ENCODE measurements at regions not wholly inside any gene's neighbourhood (a gene's known extent, or its start where the extent isn't known, plus 50 kb on each side); places are given as distances from the start of the nearest gene placed in this dataset.
"Not testable (repeated sequence)": the region's sequence is repeated elsewhere in the genome, so short reads cannot be mapped to it uniquely, and the experiment has no call there.

DNA sequence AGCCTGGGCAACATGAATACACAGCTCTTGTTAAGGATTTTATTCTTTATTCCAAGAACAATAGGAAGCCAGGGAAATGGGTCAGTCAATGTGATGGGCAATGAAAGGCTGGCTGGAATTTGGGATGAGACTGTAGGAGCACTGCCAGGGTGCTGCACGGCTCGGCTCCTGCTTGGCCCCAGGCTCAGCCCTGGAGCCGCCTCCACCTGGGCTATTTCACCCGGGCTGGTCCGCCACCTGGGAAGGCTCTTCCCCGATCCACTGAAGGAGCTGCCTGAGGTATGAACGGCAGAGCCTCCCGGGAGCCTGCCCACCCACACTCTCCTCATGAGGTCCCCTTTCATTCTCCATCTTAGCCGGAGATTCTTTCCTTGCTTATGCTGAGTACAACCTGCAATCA is 80.4 kb upstream of the KMT2C start:
- Histone ChIP-seq H3K9me3 (ENCODE audit: control insufficient read depth, low read length) (peaks cover 10% of the 10 kb centered on the region), H3K9ac (ENCODE audit: low read length) (no peak overlapping the region), H3K36me3 (ENCODE audit: control insufficient read depth, insufficient read depth, low read length, severe bottlenecking) (no peaks in the 10 kb centered on the region), H3K4me3 (ENCODE audit: low read length) (no peak overlapping the region), H3K4me1 (ENCODE audit: control insufficient read depth, insufficient read depth, low read length) (peaks cover 6% of the 10 kb centered on the region), H3K27me3 (replicated peaks; ENCODE audit: control insufficient read depth, insufficient read depth, low read length) (peaks cover 10% of the 10 kb centered on the region)
- DNase-seq (ENCODE audit: low read depth): no peak

DNA sequence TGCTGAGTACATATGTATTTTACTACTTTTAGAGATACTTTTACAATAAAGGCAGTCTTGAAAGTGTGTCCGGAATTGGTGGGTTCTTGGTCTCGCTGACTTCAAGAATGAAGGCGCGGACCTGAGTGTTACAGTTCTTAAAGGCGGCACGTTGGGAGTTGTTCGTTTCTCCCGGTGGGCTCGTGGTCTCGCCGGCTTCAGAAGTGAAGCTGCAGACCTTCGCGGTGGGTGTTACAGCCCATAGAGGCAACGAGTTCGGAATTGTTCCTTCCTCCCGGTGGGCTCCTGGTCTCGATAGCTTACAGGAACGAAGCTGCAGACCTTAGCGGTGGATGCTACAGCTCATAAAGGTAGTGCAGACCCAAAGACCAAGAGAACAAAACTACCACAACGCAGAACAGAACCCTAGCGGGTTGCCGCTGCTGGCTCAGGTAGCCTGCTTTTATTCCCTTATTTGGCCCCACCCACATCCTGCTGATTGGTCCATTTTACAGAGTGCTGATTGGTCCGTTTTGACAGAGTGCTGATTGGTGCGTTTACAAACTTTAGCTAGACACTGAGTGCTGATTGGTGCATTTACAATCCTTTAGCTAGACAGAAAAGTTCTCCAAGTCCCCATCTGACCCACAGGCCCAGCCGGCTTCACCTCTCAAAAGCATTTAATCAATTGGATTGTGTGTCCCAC is 79.6 kb upstream of the KMT2C start:
- not testable (repeated sequence) for H3K4me3 ChIP-seq (ENCODE audit: low read length); H3K9ac ChIP-seq (ENCODE audit: low read length)

DNA sequence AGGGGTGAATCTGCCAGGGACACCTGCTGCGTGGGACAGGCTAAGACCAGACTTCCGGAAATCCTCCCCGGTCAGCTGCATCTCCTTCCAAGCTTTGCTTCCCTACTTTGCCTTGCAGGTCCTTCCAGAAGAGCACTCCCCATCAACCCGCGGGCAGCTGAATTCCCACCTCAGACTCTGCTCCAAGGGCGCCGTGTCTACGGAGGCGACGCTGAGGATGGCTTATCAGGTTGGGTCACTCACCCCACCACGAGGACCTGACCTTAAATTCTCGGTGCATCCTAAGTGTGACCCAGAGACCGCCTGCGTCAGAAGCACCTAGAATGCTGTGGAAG is 78.9 kb upstream of the KMT2C start:
- peaks cover 2% of the 10 kb centered on the region for H3K4me1 ChIP-seq (ENCODE audit: control insufficient read depth, insufficient read depth, low read length)
- H3K9ac ChIP-seq (ENCODE audit: low read length): no peak overlapping the region
- DNase-seq (ENCODE audit: low read depth): no peak
- H3K27me3 ChIP-seq (replicated peaks; ENCODE audit: control insufficient read depth, insufficient read depth, low read length): peaks cover 10% of the 10 kb centered on the region
- no peaks in the 10 kb centered on the region for H3K36me3 ChIP-seq (ENCODE audit: control insufficient read depth, insufficient read depth, low read length, severe bottlenecking)
- no peak overlapping the region for H3K4me3 ChIP-seq (ENCODE audit: low read length)
- peaks cover 10% of the 10 kb centered on the region for H3K9me3 ChIP-seq (ENCODE audit: control insufficient read depth, low read length)

More for the DNA sequence above, 79.6 kb upstream of the KMT2C start:
- H3K27me3 ChIP-seq (replicated peaks; ENCODE audit: control insufficient read depth, insufficient read depth, low read length): peaks cover 10% of the 10 kb centered on the region
- not testable (repeated sequence) for DNase-seq (ENCODE audit: low read depth); H3K9me3 ChIP-seq (ENCODE audit: control insufficient read depth, low read length); H3K4me1 ChIP-seq (ENCODE audit: control insufficient read depth, insufficient read depth, low read length); H3K36me3 ChIP-seq (ENCODE audit: control insufficient read depth, insufficient read depth, low read length, severe bottlenecking)

DNA sequence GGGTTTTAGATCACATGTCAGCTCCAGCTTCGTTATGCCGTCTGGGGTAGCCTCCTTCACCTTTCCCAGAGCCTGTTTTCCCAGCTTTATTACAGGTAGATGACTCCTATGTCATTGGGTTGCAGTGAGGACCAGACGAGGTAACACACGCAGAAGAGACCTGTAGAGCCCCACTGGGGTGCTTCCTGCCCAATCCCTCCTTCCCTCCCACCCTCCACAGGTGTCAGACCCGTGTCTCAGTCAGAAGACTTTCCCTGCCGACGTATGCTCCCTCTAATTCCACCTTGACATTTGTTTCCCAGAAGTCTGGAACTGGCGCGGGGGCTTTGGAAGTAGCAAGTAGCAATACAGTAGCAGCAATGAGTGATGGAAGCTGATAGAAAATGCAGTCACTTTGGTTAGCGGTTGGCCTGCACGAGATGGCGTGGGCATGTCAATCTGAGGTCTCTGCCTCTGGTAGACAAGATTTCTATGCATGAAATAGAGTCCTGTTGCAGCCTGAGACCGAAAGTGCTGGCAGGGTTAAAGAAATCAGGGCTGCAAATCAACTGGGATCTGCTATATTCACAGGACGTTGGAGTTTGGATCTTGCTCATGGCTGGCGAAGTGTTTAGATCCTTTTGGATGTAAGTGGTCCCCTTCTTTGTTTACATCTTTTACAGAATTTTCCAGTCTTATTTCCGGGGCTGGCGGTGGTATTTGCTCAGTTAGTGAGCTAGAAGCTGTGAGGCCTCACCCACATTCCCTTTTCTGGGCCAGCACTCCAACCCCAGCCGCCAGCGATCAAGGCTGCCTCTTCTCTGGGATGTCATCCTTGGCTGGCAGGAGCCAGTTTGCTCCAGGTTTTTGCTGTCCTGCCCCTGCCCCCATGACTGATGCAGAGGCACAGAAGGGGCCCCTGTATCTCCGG is 78.3 kb upstream of the KMT2C start:
- DNase-seq (ENCODE audit: low read depth): no peak
- Histone ChIP-seq H3K9me3 (ENCODE audit: control insufficient read depth, low read length) (peaks cover 5% of the 10 kb centered on the region), H3K36me3 (ENCODE audit: control insufficient read depth, insufficient read depth, low read length, severe bottlenecking) (no peaks in the 10 kb centered on the region), H3K4me3 (ENCODE audit: low read length) (no peak overlapping the region), H3K27me3 (replicated peaks; ENCODE audit: control insufficient read depth, insufficient read depth, low read length) (peaks cover 10% of the 10 kb centered on the region), H3K9ac (ENCODE audit: low read length) (no peak overlapping the region), H3K4me1 (ENCODE audit: control insufficient read depth, insufficient read depth, low read length) (peaks cover 2% of the 10 kb centered on the region)

DNA sequence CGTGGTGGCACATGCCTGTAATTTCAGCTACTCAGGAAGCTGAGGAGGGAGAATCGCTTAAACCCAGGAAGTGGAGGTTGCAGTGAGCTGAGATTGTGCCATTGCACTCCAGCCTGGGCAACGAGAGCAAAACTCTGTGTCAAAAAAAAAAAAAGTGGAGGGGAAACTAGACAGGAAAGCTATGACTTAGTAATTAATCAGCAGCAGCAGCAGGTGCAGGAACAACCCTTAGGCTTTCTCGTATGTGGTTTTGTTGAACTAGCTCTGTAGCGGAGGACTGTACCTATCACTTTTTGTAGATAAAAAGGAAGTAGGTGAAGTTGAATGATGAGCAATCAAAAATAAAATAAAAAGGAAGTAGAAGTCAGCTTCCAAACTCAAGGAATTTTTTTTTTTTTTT is 76.9 kb upstream of the KMT2C start:
- H3K9me3 ChIP-seq (ENCODE audit: control insufficient read depth, low read length): no peaks in the 10 kb centered on the region
- no peaks in the 10 kb centered on the region for H3K36me3 ChIP-seq (ENCODE audit: control insufficient read depth, insufficient read depth, low read length, severe bottlenecking)
- DNase-seq (ENCODE audit: low read depth): no peak
- H3K4me3 ChIP-seq (ENCODE audit: low read length): no peak overlapping the region
- no peak overlapping the region for H3K9ac ChIP-seq (ENCODE audit: low read length)
- peaks cover 2% of the 10 kb centered on the region for H3K4me1 ChIP-seq (ENCODE audit: control insufficient read depth, insufficient read depth, low read length)
- peaks cover 10% of the 10 kb centered on the region for H3K27me3 ChIP-seq (replicated peaks; ENCODE audit: control insufficient read depth, insufficient read depth, low read length)

DNA sequence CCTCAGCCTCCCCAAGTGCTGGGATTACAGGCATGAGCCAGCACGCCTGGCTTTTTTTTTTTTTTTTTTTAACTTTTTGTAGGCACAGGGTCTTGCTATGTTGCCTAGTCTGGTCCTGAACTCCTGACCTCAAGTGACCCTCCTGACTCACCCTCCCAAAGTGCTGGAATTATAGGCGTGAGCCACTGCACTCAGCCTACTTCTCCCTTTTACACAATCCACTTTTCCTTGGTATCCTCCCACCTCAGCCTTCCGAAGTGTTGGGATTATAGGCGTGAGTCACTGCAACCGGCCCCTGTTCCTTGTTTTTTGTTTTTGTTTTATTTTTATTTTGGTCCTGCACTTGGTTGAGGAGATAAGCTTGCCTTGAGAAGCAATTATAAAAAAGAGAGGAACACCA is 75.9 kb upstream of the KMT2C start:
- Histone ChIP-seq H3K4me3 (ENCODE audit: low read length) (no peak overlapping the region), H3K4me1 (ENCODE audit: control insufficient read depth, insufficient read depth, low read length) (peaks cover 2% of the 10 kb centered on the region), H3K9me3 (ENCODE audit: control insufficient read depth, low read length) (no peaks in the 10 kb centered on the region), H3K27me3 (replicated peaks; ENCODE audit: control insufficient read depth, insufficient read depth, low read length) (peaks cover 10% of the 10 kb centered on the region), H3K9ac (ENCODE audit: low read length) (no peak overlapping the region), H3K36me3 (ENCODE audit: control insufficient read depth, insufficient read depth, low read length, severe bottlenecking) (no peaks in the 10 kb centered on the region)
- DNase-seq (ENCODE audit: low read depth): no peak

DNA sequence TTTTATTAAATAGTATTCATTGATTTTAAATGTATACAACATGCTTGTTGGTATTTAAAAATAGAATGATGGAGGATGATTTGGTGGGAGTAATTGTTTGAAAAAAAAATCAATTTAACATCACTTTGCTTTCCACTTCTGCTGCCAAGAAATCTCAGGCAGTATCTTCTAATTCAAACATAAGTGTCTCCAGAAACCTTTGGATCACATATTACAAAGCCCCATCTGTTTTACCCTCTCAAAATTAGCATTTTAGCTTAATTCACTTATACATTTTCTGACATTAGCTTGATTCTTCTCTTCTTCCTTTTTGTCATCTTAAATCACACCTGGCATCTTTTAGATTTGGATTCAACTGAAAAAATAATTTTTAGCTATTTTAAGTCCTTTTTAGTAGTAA is 72.9 kb upstream of the KMT2C start:
- Histone ChIP-seq H3K9ac (ENCODE audit: low read length) (no peak overlapping the region), H3K9me3 (ENCODE audit: control insufficient read depth, low read length) (no peaks in the 10 kb centered on the region), H3K4me3 (ENCODE audit: low read length) (no peak overlapping the region), H3K4me1 (ENCODE audit: control insufficient read depth, insufficient read depth, low read length) (peaks cover 2% of the 10 kb centered on the region), H3K27me3 (replicated peaks; ENCODE audit: control insufficient read depth, insufficient read depth, low read length) (no peaks in the 10 kb centered on the region), H3K36me3 (ENCODE audit: control insufficient read depth, insufficient read depth, low read length, severe bottlenecking) (no peaks in the 10 kb centered on the region)
- no peak for DNase-seq (ENCODE audit: low read depth)

DNA sequence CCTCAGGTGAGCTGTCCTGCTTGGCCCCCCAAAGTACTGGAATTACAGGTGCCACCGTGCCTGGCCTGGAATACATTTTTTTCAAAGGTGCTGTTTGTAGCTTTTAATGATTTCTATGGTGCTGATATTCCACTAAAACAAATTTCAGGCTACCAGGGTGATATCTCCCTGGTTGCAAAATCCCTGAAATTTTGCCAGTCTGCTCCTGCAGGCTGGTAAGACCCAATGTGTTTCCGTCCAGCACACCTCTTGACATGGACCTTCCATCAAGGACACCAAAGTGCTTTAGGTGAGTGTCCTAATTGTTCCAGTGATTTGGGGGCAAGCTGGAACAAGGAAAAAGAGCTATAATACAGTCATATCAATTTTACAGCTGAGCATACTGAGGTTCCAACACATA is 69.8 kb upstream of the KMT2C start:
- H3K4me1 ChIP-seq (ENCODE audit: control insufficient read depth, insufficient read depth, low read length): no peaks in the 10 kb centered on the region
- H3K9me3 ChIP-seq (ENCODE audit: control insufficient read depth, low read length): no peaks in the 10 kb centered on the region
- no peak overlapping the region for H3K4me3 ChIP-seq (ENCODE audit: low read length)
- DNase-seq (ENCODE audit: low read depth): no peak
- H3K9ac ChIP-seq (ENCODE audit: low read length): no peak overlapping the region
- H3K36me3 ChIP-seq (ENCODE audit: control insufficient read depth, insufficient read depth, low read length, severe bottlenecking): no peaks in the 10 kb centered on the region
- H3K27me3 ChIP-seq (replicated peaks; ENCODE audit: control insufficient read depth, insufficient read depth, low read length): no peaks in the 10 kb centered on the region

DNA sequence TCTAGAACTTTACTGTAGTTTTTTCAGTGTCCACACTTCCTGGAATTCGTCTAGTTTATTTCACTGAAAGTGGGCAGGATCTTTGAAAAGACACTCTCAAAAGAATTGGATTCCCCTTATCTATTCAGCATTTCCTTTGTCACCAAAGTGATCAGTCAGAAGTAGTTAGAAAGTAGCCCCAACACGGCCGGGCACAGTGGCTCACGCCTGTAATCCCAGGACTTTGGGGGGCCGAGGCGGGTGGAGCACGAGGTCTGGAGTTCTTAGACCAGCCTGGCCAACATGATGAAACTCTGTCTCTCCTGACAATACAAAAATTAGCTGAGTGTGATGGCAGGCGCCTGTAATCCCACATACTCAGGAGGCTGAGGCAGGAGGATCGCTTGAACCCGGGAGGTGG is 69.0 kb upstream of the KMT2C start:
- Histone ChIP-seq H3K9me3 (ENCODE audit: control insufficient read depth, low read length) (no peaks in the 10 kb centered on the region), H3K9ac (ENCODE audit: low read length) (no peak overlapping the region), H3K36me3 (ENCODE audit: control insufficient read depth, insufficient read depth, low read length, severe bottlenecking) (no peaks in the 10 kb centered on the region), H3K4me3 (ENCODE audit: low read length) (no peak overlapping the region), H3K4me1 (ENCODE audit: control insufficient read depth, insufficient read depth, low read length) (no peaks in the 10 kb centered on the region), H3K27me3 (replicated peaks; ENCODE audit: control insufficient read depth, insufficient read depth, low read length) (no peaks in the 10 kb centered on the region)
- DNase-seq (ENCODE audit: low read depth): no peak

DNA sequence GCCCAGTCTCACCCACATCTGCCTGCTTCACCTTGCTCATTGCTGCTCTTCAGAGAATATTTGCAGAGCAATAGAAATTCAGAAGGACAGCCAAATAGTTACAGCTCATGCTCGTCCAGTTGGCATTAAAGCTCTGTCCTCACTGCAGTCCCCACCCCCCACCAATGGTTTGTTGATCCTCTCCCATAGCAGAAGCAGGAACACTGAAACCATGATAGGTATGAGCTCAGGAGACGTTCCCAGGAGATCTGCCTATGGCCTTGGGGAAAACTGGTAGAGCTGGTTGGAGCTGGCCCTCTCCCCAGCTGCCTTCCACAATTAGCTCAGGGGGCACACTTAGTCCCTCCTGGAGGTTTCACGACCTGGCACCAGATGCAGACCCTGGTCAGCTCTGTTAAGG is 68.6 kb upstream of the KMT2C start:
- Histone ChIP-seq H3K4me1 (ENCODE audit: control insufficient read depth, insufficient read depth, low read length) (no peaks in the 10 kb centered on the region), H3K36me3 (ENCODE audit: control insufficient read depth, insufficient read depth, low read length, severe bottlenecking) (no peaks in the 10 kb centered on the region), H3K9me3 (ENCODE audit: control insufficient read depth, low read length) (no peaks in the 10 kb centered on the region), H3K9ac (ENCODE audit: low read length) (no peak overlapping the region), H3K4me3 (ENCODE audit: low read length) (no peak overlapping the region), H3K27me3 (replicated peaks; ENCODE audit: control insufficient read depth, insufficient read depth, low read length) (no peaks in the 10 kb centered on the region)
- no peak for DNase-seq (ENCODE audit: low read depth)

DNA sequence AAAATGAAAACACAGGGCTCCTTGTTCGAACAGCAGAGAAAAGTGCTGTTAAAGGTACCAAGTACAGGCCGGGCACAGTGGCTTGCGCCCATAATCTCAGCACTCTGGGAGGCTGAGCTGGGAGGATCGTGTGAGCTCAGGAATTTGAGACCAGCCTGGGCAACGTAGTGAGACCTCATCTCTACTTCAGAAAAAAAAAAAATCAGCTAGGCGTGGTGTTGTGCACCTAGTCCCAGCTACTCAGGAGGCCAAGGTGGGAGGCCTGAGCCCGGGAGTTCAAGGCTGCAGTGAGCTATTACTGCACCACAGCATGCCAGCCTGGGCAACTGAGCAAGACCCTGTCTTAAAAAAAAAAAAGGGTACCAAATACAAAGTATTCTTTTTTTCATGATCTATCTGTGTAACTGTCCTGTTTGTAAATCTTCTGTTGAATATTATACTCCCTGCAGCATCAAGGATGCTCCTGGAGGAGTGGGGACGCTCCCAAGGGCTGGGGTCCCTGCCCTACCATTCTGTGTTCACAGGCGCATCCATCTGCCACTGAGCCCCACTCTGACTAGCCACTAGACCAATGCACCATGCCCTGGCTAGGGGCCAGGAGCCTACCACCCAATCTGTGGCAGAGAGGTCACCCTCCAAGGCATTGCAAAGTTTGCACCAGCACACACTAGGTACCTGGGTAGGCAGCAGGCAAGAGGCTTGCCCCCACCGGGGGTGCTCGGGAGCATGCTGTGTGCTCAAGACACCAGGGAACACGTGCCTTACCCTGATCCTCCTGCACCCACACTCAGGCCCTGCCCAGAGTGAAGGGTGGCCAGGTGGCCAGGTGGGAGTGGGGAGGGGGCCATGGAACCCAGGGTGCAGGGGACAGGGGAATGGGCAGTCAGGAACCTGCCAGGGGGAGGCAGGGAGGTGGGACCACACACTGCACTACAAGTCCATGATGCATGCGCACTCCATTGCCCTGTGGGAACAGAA is 67.3 kb upstream of the KMT2C start:
- Histone ChIP-seq H3K9ac (ENCODE audit: low read length) (no peak overlapping the region), H3K36me3 (ENCODE audit: control insufficient read depth, insufficient read depth, low read length, severe bottlenecking) (no peaks in the 10 kb centered on the region), H3K27me3 (replicated peaks; ENCODE audit: control insufficient read depth, insufficient read depth, low read length) (no peaks in the 10 kb centered on the region), H3K4me1 (ENCODE audit: control insufficient read depth, insufficient read depth, low read length) (no peaks in the 10 kb centered on the region), H3K9me3 (ENCODE audit: control insufficient read depth, low read length) (no peaks in the 10 kb centered on the region), H3K4me3 (ENCODE audit: low read length) (no peak overlapping the region)
- no peak for DNase-seq (ENCODE audit: low read depth)

All from adipocyte (in vitro differentiated cells).